ENCODE measurements at regions not wholly inside any gene's neighbourhood (a gene's known extent, or its start where the extent isn't known, plus 50 kb on each side); places are given as distances from the start of the nearest gene placed in this dataset.

GRCh38 chr9:75570538-75570937 lies 319.9 kb upstream of the PCSK5 start:
- Mint-ChIP-seq H3K27me3 (ENCODE audit: insufficient read depth, low read depth, poor library complexity) (no peaks in the 10 kb centered on the region), H3K27ac (no peak overlapping the region), H3K4me3 (no peak overlapping the region), H3K36me3 (ENCODE audit: low read depth) (no peaks in the 10 kb centered on the region), H3K4me1 (no peaks in the 10 kb centered on the region), H3K9me3 (no peaks in the 10 kb centered on the region)
- no peaks in the 10 kb centered on the region for H3K79me2 ChIP-seq (replicated peaks; ENCODE audit: insufficient read depth)
- no peak overlapping the region for H3K4me2 ChIP-seq
- ATAC-seq (no peak), DNase-seq (ENCODE audit: low spot score) (no peak)
- no peaks in the 10 kb centered on the region for H3K27me3 ChIP-seq (ENCODE audit: insufficient read depth)
- 0 out of 2 replicates have a peak, but pooled peaks cover 12% of the 10 kb centered on the region for H3K9me2 ChIP-seq (ENCODE audit: insufficient read depth)
- TF ChIP-seq ZNF462 (CRISPR knock-in tag; IDR thresholded peaks at IDR 0.05) (no peak), ZNF114 (CRISPR knock-in tag; IDR thresholded peaks at IDR 0.05) (no peak), ETS1 (IDR thresholded peaks at IDR 0.05) (no peak), EZH2phosphoT487 (IDR thresholded peaks at IDR 0.05; ENCODE audit: unreplicated experiment) (no peak), POLR2AphosphoS5 (IDR thresholded peaks at IDR 0.05; ENCODE audit: low read depth) (no peak), STAT1 (IDR thresholded peaks at IDR 0.05; ENCODE audit: unreplicated experiment) (no peak), JUNB (IDR thresholded peaks at IDR 0.05; ENCODE audit: unreplicated experiment) (no peak), EZH2 (IDR thresholded peaks at IDR 0.05; ENCODE audit: low read depth, unreplicated experiment) (no peak)
- no peak overlapping the region for H2AFZ ChIP-seq
- no peaks in the 10 kb centered on the region for H3K4me1 ChIP-seq (ENCODE audit: insufficient read depth)
- H3K36me3 ChIP-seq (ENCODE audit: insufficient read depth): no peaks in the 10 kb centered on the region
- H3F3A ChIP-seq (replicated peaks; ENCODE audit: low read depth): no peaks in the 10 kb centered on the region
- H3K27ac ChIP-seq (ENCODE audit: low read depth): no peak overlapping the region
- H3K4me3 ChIP-seq: no peak overlapping the region
- H4K20me1 ChIP-seq (replicated peaks; ENCODE audit: insufficient read depth): no peaks in the 10 kb centered on the region
